ENCODE measurements at regions not wholly inside any gene's neighbourhood (a gene's known extent, or its start where the extent isn't known, plus 50 kb on each side); places are given as distances from the start of the nearest gene placed in this dataset.

- H2BK5ac ChIP-seq (ENCODE audit: low read depth, low read length, poor library complexity, severe bottlenecking): no peak overlapping the region
- no peak overlapping the region for H2BK12ac ChIP-seq (ENCODE audit: low read length in 2 of 2)
- 73% methylated on average over 5 of the region's 5 CpGs for WGBS
- no peaks in the 10 kb centered on the region for H3K79me1 ChIP-seq (replicated peaks; ENCODE audit: low read length, poor library complexity, severe bottlenecking)
- H3K18ac ChIP-seq (ENCODE audit: low read depth in 1 of 2, low read length in 2 of 2): no peak overlapping the region
- no peak overlapping the region for H2AK5ac ChIP-seq (ENCODE audit: low read length, severe bottlenecking)
- no peak overlapping the region for H3K23ac ChIP-seq (ENCODE audit: low read length in 2 of 2)
- H3K4ac ChIP-seq (ENCODE audit: low read depth in 1 of 2, low read length in 2 of 2): no peak overlapping the region
- no peak overlapping the region for H3K14ac ChIP-seq (ENCODE audit: low read length in 2 of 2)
- no peaks in the 10 kb centered on the region for H3K36me3 ChIP-seq (ENCODE audit: control insufficient read depth in 1 of 2, insufficient read depth in 2 of 2, low read depth in 1 of 2, low read length in 2 of 2)
- H4K91ac ChIP-seq (ENCODE audit: low read length): no peak overlapping the region
- no peaks in the 10 kb centered on the region for H3K9me3 ChIP-seq (ENCODE audit: control insufficient read depth, low read length)
- no peak overlapping the region for H2AFZ ChIP-seq (ENCODE audit: low read depth, low read length)
- no peak overlapping the region for H2BK120ac ChIP-seq (ENCODE audit: low read depth, low read length)
- H3K27ac ChIP-seq (ENCODE audit: low read length, poor library complexity, severe bottlenecking): peak overlapping the region; percentile 44
- H2BK15ac ChIP-seq (ENCODE audit: low read depth, poor library complexity, severe bottlenecking): no peak overlapping the region
- DNase-seq: no peak
- peak overlapping the region; percentile 52 for H3K9ac ChIP-seq (ENCODE audit: low read length)
- no peaks in the 10 kb centered on the region for H3K4me1 ChIP-seq (ENCODE audit: control insufficient read depth, insufficient read depth, low read depth, low read length)
- no peak overlapping the region for H3K4me2 ChIP-seq (ENCODE audit: low read length, poor library complexity, severe bottlenecking)
- H3K4me3 ChIP-seq (ENCODE audit: insufficient read depth in 1 of 2, low read depth in 1 of 2, low read length in 2 of 2): peak overlapping the region in 1 of 2 experiments; percentile 30
- no peak overlapping the region for H4K8ac ChIP-seq (ENCODE audit: low read length)
- peaks cover 0 to 13% of the 10 kb centered on the region in 2 experiments for H3K27me3 ChIP-seq (ENCODE audit: control insufficient read depth in 1 of 2, insufficient read depth in 1 of 2, low read length in 2 of 2)
Observed at GRCh38 chrX:30373479-30373878, 64.3 kb upstream of the NR0B1 start.

GRCh38 chrX:30364229-30364628 is 55.0 kb upstream of the NR0B1 start:
- no peak overlapping the region for H2AK5ac ChIP-seq (ENCODE audit: low read length, severe bottlenecking)
- no peak overlapping the region for H3K4me3 ChIP-seq (ENCODE audit: insufficient read depth in 1 of 2, low read depth in 1 of 2, low read length in 2 of 2)
- no peak for DNase-seq
- no peak overlapping the region for H2BK15ac ChIP-seq (ENCODE audit: low read depth, poor library complexity, severe bottlenecking)
- peaks cover 0 to 16% of the 10 kb centered on the region in 2 experiments for H3K27me3 ChIP-seq (ENCODE audit: control insufficient read depth in 1 of 2, insufficient read depth in 1 of 2, low read length in 2 of 2)
- WGBS: no CpG with 5 or more reads among the region's 3 CpGs
- no peak overlapping the region for H3K27ac ChIP-seq (ENCODE audit: low read length, poor library complexity, severe bottlenecking)
- H2BK120ac ChIP-seq (ENCODE audit: low read depth, low read length): no peak overlapping the region
- no peak overlapping the region for H3K9ac ChIP-seq (ENCODE audit: low read length)
- no peak overlapping the region for H3K4ac ChIP-seq (ENCODE audit: low read depth in 1 of 2, low read length in 2 of 2)
- no peak overlapping the region for H2BK5ac ChIP-seq (ENCODE audit: low read depth, low read length, poor library complexity, severe bottlenecking)
- no peak overlapping the region for H3K4me2 ChIP-seq (ENCODE audit: low read length, poor library complexity, severe bottlenecking)
- no peaks in the 10 kb centered on the region for H3K4me1 ChIP-seq (ENCODE audit: control insufficient read depth, insufficient read depth, low read depth, low read length)
- H3K18ac ChIP-seq (ENCODE audit: low read depth in 1 of 2, low read length in 2 of 2): no peak overlapping the region
- H4K91ac ChIP-seq (ENCODE audit: low read length): no peak overlapping the region
- H4K8ac ChIP-seq (ENCODE audit: low read length): no peak overlapping the region
- no peak overlapping the region for H2AFZ ChIP-seq (ENCODE audit: low read depth, low read length)
- no peaks in the 10 kb centered on the region for H3K36me3 ChIP-seq (ENCODE audit: control insufficient read depth in 1 of 2, insufficient read depth in 2 of 2, low read depth in 1 of 2, low read length in 2 of 2)
- no peak overlapping the region for H3K23ac ChIP-seq (ENCODE audit: low read length in 2 of 2)
- H3K9me3 ChIP-seq (ENCODE audit: control insufficient read depth, low read length): no peaks in the 10 kb centered on the region
- H3K79me1 ChIP-seq (replicated peaks; ENCODE audit: low read length, poor library complexity, severe bottlenecking): no peaks in the 10 kb centered on the region
- H3K14ac ChIP-seq (ENCODE audit: low read length in 2 of 2): no peak overlapping the region
- no peak overlapping the region for H2BK12ac ChIP-seq (ENCODE audit: low read length in 2 of 2)

Data from mesenchymal stem cell (in vitro differentiated cells and primary cell).